BLaER1 (cell line): ENCODE measurements at regions not wholly inside any gene's neighbourhood (a gene's known extent, or its start where the extent isn't known, plus 50 kb on each side); places are given as distances from the start of the nearest gene placed in this dataset.

Source experiments
- H3K27ac ChIP-seq: shearing (Covaris generic); formaldehyde crosslinking; 2 replicates; pipeline ENCODE4 v1.8.1; 2022
- H3K27me3 ChIP-seq: shearing (Covaris generic); formaldehyde crosslinking; 2 replicates; pipeline ENCODE4 v1.8.1; 2022
- H3K36me3 ChIP-seq: shearing (Covaris generic); formaldehyde crosslinking; 2 replicates; pipeline ENCODE4 v1.8.1; 2022
- H3K4me1 ChIP-seq: shearing (Covaris generic); formaldehyde crosslinking; 2 replicates; pipeline ENCODE4 v1.8.1; 2022
- H3K4me2 ChIP-seq: shearing (Covaris generic); formaldehyde crosslinking; 2 replicates; pipeline ENCODE4 v1.8.1; 2022
- H3K4me3 ChIP-seq: shearing (Covaris generic); formaldehyde crosslinking; 2 replicates; pipeline ENCODE4 v1.8.1; 2022
- H3K9ac ChIP-seq: shearing (Covaris generic); formaldehyde crosslinking; 2 replicates; pipeline ENCODE4 v1.8.1; 2022
- H3K9me3 ChIP-seq: shearing (Covaris generic); formaldehyde crosslinking; 2 replicates; pipeline ENCODE4 v1.8.1; 2022
- H4K20me1 ChIP-seq: shearing (Covaris generic); formaldehyde crosslinking; 2 replicates; pipeline ENCODE4 v1.8.1; 2022
- Cebpa-rat ChIP-seq: shearing (Covaris generic); IDR thresholded peaks from 2 replicates; pipeline ENCODE4 v1.8.1; 2022

GRCh38 chr2:167365216-167365615 lies 476.9 kb downstream of the XIRP2 start:
- no peaks in the 10 kb centered on the region for H4K20me1 ChIP-seq
- no peaks in the 10 kb centered on the region for H3K36me3 ChIP-seq
- H3K4me3 ChIP-seq: no peak overlapping the region
- H3K9me3 ChIP-seq: no peaks in the 10 kb centered on the region
- no peaks in the 10 kb centered on the region for H3K4me1 ChIP-seq
- no peak overlapping the region for H3K27ac ChIP-seq
- TF ChIP-seq Cebpa-rat: no peak
- no peaks in the 10 kb centered on the region for H3K27me3 ChIP-seq
- H3K9ac ChIP-seq: no peak overlapping the region
- no peak overlapping the region for H3K4me2 ChIP-seq

- Histone ChIP-seq H3K27ac (no peak overlapping the region), H3K9ac (no peak overlapping the region), H3K4me1 (no peaks in the 10 kb centered on the region), H3K4me2 (no peak overlapping the region), H4K20me1 (no peaks in the 10 kb centered on the region), H3K27me3 (no peaks in the 10 kb centered on the region), H3K4me3 (no peak overlapping the region), H3K9me3 (no peaks in the 10 kb centered on the region), H3K36me3 (no peaks in the 10 kb centered on the region)
- TF ChIP-seq Cebpa-rat: no peak
Measured at GRCh38 chr2:167361426-167361825, 473.1 kb downstream of the XIRP2 start.

- Histone ChIP-seq H3K9me3 (no peaks in the 10 kb centered on the region), H3K9ac (no peak overlapping the region), H3K4me3 (no peak overlapping the region), H4K20me1 (no peaks in the 10 kb centered on the region), H3K36me3 (no peaks in the 10 kb centered on the region), H3K4me2 (no peak overlapping the region), H3K27me3 (no peaks in the 10 kb centered on the region), H3K4me1 (no peaks in the 10 kb centered on the region), H3K27ac (no peak overlapping the region)
- TF ChIP-seq Cebpa-rat: no peak
Measured at GRCh38 chr2:167355821-167356220, 467.5 kb downstream of the XIRP2 start.

GRCh38 chr2:167353605-167354280 lies 465.5 kb downstream of the XIRP2 start:
- Histone ChIP-seq H3K4me2 (no peak overlapping the region), H3K27ac (no peak overlapping the region), H3K4me3 (no peak overlapping the region), H3K9me3 (no peaks in the 10 kb centered on the region), H3K27me3 (no peaks in the 10 kb centered on the region), H3K4me1 (no peaks in the 10 kb centered on the region), H3K36me3 (no peaks in the 10 kb centered on the region), H4K20me1 (no peaks in the 10 kb centered on the region), H3K9ac (no peak overlapping the region)
- no peak for TF ChIP-seq Cebpa-rat

- Histone ChIP-seq H3K4me1 (no peaks in the 10 kb centered on the region), H3K4me2 (no peak overlapping the region), H4K20me1 (no peaks in the 10 kb centered on the region), H3K4me3 (no peak overlapping the region), H3K9me3 (no peaks in the 10 kb centered on the region), H3K27me3 (no peaks in the 10 kb centered on the region), H3K9ac (no peak overlapping the region), H3K27ac (no peak overlapping the region), H3K36me3 (no peaks in the 10 kb centered on the region)
- TF ChIP-seq Cebpa-rat: no peak
Measured at GRCh38 chr2:167345559-167345958, 457.3 kb downstream of the XIRP2 start.

GRCh38 chr2:167342769-167343168 lies 454.5 kb downstream of the XIRP2 start:
- Histone ChIP-seq H3K4me1 (no peaks in the 10 kb centered on the region), H3K27ac (no peak overlapping the region), H3K4me3 (no peak overlapping the region)

GRCh38 chr2:167340322-167340721 lies 452.0 kb downstream of the XIRP2 start:
- Histone ChIP-seq H4K20me1 (no peaks in the 10 kb centered on the region), H3K4me1 (no peaks in the 10 kb centered on the region), H3K36me3 (no peaks in the 10 kb centered on the region), H3K27ac (no peak overlapping the region), H3K9me3 (no peaks in the 10 kb centered on the region), H3K4me3 (no peak overlapping the region), H3K4me2 (no peak overlapping the region), H3K27me3 (no peaks in the 10 kb centered on the region), H3K9ac (no peak overlapping the region)
- TF ChIP-seq Cebpa-rat: no peak

More at GRCh38 chr2:167342769-167343168, 454.5 kb downstream of the XIRP2 start:
- Histone ChIP-seq H3K27me3 (no peaks in the 10 kb centered on the region), H3K36me3 (no peaks in the 10 kb centered on the region), H4K20me1 (no peaks in the 10 kb centered on the region), H3K4me2 (no peak overlapping the region), H3K9ac (no peak overlapping the region), H3K9me3 (no peaks in the 10 kb centered on the region)
- no peak for TF ChIP-seq Cebpa-rat

GRCh38 chr2:167336213-167336612 lies 447.9 kb downstream of the XIRP2 start:
- no peak for TF ChIP-seq Cebpa-rat
- Histone ChIP-seq H3K4me2 (no peak overlapping the region), H3K36me3 (no peaks in the 10 kb centered on the region), H3K9me3 (no peaks in the 10 kb centered on the region), H3K4me3 (no peak overlapping the region), H3K4me1 (no peaks in the 10 kb centered on the region), H3K27ac (no peak overlapping the region), H3K9ac (no peak overlapping the region), H3K27me3 (no peaks in the 10 kb centered on the region), H4K20me1 (no peaks in the 10 kb centered on the region)

- no peak for TF ChIP-seq Cebpa-rat
- H3K9ac ChIP-seq: no peak overlapping the region
- no peak overlapping the region for H3K27ac ChIP-seq
- H3K27me3 ChIP-seq: no peaks in the 10 kb centered on the region
- no peaks in the 10 kb centered on the region for H3K4me1 ChIP-seq
- no peak overlapping the region for H3K4me2 ChIP-seq
- no peaks in the 10 kb centered on the region for H3K9me3 ChIP-seq
- no peak overlapping the region for H3K4me3 ChIP-seq
- H3K36me3 ChIP-seq: no peaks in the 10 kb centered on the region
- no peaks in the 10 kb centered on the region for H4K20me1 ChIP-seq
Measured at GRCh38 chr2:167335541-167335992, 447.3 kb downstream of the XIRP2 start.

- Histone ChIP-seq H3K4me1 (no peaks in the 10 kb centered on the region), H3K9ac (no peak overlapping the region), H4K20me1 (no peaks in the 10 kb centered on the region), H3K36me3 (no peaks in the 10 kb centered on the region), H3K27me3 (no peaks in the 10 kb centered on the region), H3K9me3 (no peaks in the 10 kb centered on the region), H3K4me2 (no peak overlapping the region), H3K27ac (no peak overlapping the region), H3K4me3 (no peak overlapping the region)
- TF ChIP-seq Cebpa-rat: no peak
Measured at GRCh38 chr2:167334146-167334742, 446.0 kb downstream of the XIRP2 start.

GRCh38 chr2:167333245-167333644 lies 445.0 kb downstream of the XIRP2 start:
- no peak overlapping the region for H3K9ac ChIP-seq
- H3K9me3 ChIP-seq: no peaks in the 10 kb centered on the region
- no peak for TF ChIP-seq Cebpa-rat
- no peak overlapping the region for H3K27ac ChIP-seq
- no peaks in the 10 kb centered on the region for H4K20me1 ChIP-seq
- no peak overlapping the region for H3K4me3 ChIP-seq
- no peaks in the 10 kb centered on the region for H3K4me1 ChIP-seq
- no peaks in the 10 kb centered on the region for H3K27me3 ChIP-seq
- no peaks in the 10 kb centered on the region for H3K36me3 ChIP-seq
- H3K4me2 ChIP-seq: no peak overlapping the region
